Uterus (tissue), 3 donors: ENCODE measurements at regions not wholly inside any gene's neighbourhood (a gene's known extent, or its start where the extent isn't known, plus 50 kb on each side); places are given as distances from the start of the nearest gene placed in this dataset.

ENCODE experiments used
- DNase-seq, 2 donors: peaks; one replicate each; pipeline ENCODE4 v3.0.0-alpha.2; 2019 to 2020
- H3K27ac ChIP-seq, 2 donors: fragments of 200-600 bp; sonication (generic); 1 replicate in 1 of 2; 2 replicates in 1 of 2; pipeline ENCODE4 v1.5.1; 2016 to 2018
- H3K27me3 ChIP-seq, 2 donors: fragments of 200-600 bp; sonication (generic); one replicate each; pipeline ENCODE4 v1.5.1; 2018 to 2019; ENCODE audit warnings: control low read depth in 1 of 2
- H3K36me3 ChIP-seq, 2 donors: fragments of 200-600 bp; sonication (generic); one replicate each; pipeline ENCODE4 v1.5.1; 2019; ENCODE audit warnings: control low read depth in 1 of 2
- H3K4me1 ChIP-seq, 2 donors: fragments of 200-600 bp; sonication (generic); one replicate each; pipeline ENCODE4 v1.5.1; 2018 to 2019; ENCODE audit warnings: control low read depth in 1 of 2
- H3K4me3 ChIP-seq, 2 donors: fragments of 200-600 bp; sonication (generic); 1 replicate in 1 of 2; 2 replicates in 1 of 2; pipeline ENCODE4 v1.5.1; 2018 to 2019; ENCODE audit warnings: mild to moderate bottlenecking in 1 of 2
- H3K9me3 ChIP-seq, 2 donors: fragments of 200-600 bp; sonication (generic); one replicate each; pipeline ENCODE4 v1.5.1; 2019; ENCODE audit warnings: control low read depth in 1 of 2
- POLR2A ChIP-seq, 2 donors: fragments of 450-650 bp; IDR thresholded peaks; one replicate each; pipeline ENCODE4 v1.6.1; 2016; ENCODE audit warnings: antibody characterized with exemption in 2 of 2, mild to moderate bottlenecking in 1 of 2, moderate library complexity in 1 of 2
- intact Hi-C: fragments of 100-400 bp; cut with DNase I; formaldehyde crosslinking; loops from one replicate; pipeline ENCODE4 v1.15.1; 2023; ENCODE audit warnings: low total_unique reads
- TF ChIP-seq, protein P1 (sequence below), 4 experiments: fragments of 200-600 bp in 2 of 4; fragments of 450-650 bp in 2 of 4; sonication (generic) in 2 of 4; IDR thresholded peaks; one replicate each; pipeline ENCODE4 v1.5.1; 2016 to 2019; ENCODE audit warnings: antibody characterized with exemption in 4 of 4, mild to moderate bottlenecking in 2 of 4, moderate library complexity in 1 of 4
- donor health status: DM: yes; HTN: yes; CAD: no.

DNA sequence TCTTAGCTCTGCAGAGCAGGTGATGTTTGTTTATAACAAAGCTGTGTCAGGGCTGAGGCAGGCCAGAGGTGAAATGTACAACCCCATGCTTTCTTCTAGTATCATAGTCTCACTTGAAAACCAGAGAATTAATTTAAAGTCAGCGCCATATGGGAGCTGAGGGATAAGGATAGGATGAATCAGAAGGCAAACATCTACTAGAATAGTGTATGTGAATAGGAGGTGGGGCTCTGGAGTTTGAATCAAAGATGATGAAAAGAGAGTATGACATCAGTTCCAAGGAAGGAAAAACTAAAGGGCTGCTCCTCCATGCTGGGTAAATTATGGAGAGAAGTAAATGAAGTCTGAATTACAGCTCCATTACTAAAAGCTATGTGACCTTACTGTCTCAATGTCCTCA is 441.5 kb downstream of the RASEF start:
- Histone ChIP-seq H3K36me3 (no peaks in the 10 kb centered on the region), H3K4me3 (no peak overlapping the region), H3K27me3 (no peaks in the 10 kb centered on the region), H3K27ac (no peak overlapping the region), H3K4me1 (no peaks in the 10 kb centered on the region), H3K9me3 (no peaks in the 10 kb centered on the region)
- intact Hi-C loops = no loop called here
- DNase-seq = no peak
- no peak for TF ChIP-seq POLR2A (IDR thresholded peaks at IDR 0.05)
- TF ChIP-seq, protein P1, sequence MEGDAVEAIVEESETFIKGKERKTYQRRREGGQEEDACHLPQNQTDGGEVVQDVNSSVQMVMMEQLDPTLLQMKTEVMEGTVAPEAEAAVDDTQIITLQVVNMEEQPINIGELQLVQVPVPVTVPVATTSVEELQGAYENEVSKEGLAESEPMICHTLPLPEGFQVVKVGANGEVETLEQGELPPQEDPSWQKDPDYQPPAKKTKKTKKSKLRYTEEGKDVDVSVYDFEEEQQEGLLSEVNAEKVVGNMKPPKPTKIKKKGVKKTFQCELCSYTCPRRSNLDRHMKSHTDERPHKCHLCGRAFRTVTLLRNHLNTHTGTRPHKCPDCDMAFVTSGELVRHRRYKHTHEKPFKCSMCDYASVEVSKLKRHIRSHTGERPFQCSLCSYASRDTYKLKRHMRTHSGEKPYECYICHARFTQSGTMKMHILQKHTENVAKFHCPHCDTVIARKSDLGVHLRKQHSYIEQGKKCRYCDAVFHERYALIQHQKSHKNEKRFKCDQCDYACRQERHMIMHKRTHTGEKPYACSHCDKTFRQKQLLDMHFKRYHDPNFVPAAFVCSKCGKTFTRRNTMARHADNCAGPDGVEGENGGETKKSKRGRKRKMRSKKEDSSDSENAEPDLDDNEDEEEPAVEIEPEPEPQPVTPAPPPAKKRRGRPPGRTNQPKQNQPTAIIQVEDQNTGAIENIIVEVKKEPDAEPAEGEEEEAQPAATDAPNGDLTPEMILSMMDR (IDR thresholded peaks at IDR 0.05) = no peak

DNA sequence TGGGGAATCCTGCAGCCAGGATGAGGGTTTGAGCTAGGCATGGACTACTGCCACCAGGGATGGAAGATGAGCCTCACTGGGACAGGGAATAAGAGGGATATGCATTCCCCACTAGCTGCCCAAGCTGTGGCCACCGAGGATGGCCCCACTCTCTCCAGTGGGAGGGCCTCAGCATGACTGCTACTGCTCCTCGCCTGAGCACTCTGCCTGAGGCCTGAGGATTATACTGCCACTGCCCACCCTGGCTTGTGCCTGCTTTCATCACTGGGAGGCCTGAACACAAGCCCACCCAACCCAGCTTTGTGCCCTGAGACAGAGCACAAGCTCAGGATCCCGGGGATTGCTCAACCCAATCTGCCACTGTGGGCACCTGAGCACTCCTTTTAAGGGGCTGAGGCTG is 425.6 kb downstream of the RASEF start:
- Histone ChIP-seq H3K4me3 (no peak overlapping the region), H3K4me1 (no peaks in the 10 kb centered on the region), H3K27me3 (no peaks in the 10 kb centered on the region), H3K27ac (no peak overlapping the region), H3K36me3 (no peaks in the 10 kb centered on the region), H3K9me3 (no peaks in the 10 kb centered on the region)
- no peak for TF ChIP-seq POLR2A (IDR thresholded peaks at IDR 0.05)
- TF ChIP-seq, protein P1 (IDR thresholded peaks at IDR 0.05) = no peak
- no peak for DNase-seq
- intact Hi-C loops = no loop called here

DNA sequence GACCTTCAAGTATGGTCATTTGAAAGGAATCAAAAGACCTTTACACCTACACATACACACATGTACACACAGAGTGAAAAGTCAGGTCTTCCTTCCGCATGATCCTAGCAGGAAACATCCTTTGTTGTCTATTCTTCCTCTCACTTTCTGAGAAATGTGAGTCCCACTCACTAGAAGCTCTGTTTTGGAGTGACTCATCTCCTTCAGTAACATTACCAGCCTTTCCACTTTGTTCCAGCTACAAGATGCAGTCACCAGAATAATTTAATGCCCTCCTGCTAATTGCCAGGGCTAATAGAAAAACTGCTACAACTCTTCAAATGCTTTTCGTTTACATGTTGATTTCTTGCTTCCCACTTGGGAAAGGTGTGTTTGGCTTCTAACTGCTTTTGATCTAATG is 417.3 kb downstream of the RASEF start:
- H3K27me3 ChIP-seq = no peaks in the 10 kb centered on the region
- no peak for DNase-seq
- no peak overlapping the region for H3K4me3 ChIP-seq
- intact Hi-C loops = no loop called here
- H3K9me3 ChIP-seq = peaks cover 0 to 9% of the 10 kb centered on the region in 2 donors
- no peak overlapping the region for H3K27ac ChIP-seq
- no peak for TF ChIP-seq POLR2A (IDR thresholded peaks at IDR 0.05)
- TF ChIP-seq, protein P1 (IDR thresholded peaks at IDR 0.05) = no peak
- H3K4me1 ChIP-seq = no peaks in the 10 kb centered on the region
- no peaks in the 10 kb centered on the region for H3K36me3 ChIP-seq

DNA sequence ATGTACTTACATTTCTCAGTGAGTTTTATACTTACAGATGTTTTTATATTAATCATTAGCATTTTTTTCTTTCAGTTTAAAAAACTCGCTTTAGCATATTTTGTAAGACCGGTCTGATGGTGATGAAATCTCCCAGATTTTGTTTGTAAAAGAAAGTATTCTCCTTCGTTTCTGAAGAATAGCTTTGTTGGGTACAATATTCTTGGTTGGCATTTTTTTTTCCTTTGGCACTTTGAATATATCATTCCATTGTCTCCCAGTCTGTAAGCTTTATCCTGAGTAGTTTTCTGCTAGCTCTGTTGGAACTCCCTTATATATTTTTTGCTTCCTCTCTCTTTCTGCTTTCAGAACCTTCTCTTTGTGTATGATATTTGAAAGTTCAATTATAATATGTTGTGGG is 412.6 kb downstream of the RASEF start:
- no peak overlapping the region for H3K4me3 ChIP-seq
- H3K4me1 ChIP-seq = no peaks in the 10 kb centered on the region
- no peaks in the 10 kb centered on the region for H3K27me3 ChIP-seq
- H3K27ac ChIP-seq = no peak overlapping the region
- TF ChIP-seq POLR2A (IDR thresholded peaks at IDR 0.05) = no peak
- TF ChIP-seq, protein P1 (IDR thresholded peaks at IDR 0.05) = no peak
- intact Hi-C loops = no loop called here
- DNase-seq = no peak
- H3K9me3 ChIP-seq = peaks cover 0 to 14% of the 10 kb centered on the region in 2 donors
- H3K36me3 ChIP-seq = no peaks in the 10 kb centered on the region

DNA sequence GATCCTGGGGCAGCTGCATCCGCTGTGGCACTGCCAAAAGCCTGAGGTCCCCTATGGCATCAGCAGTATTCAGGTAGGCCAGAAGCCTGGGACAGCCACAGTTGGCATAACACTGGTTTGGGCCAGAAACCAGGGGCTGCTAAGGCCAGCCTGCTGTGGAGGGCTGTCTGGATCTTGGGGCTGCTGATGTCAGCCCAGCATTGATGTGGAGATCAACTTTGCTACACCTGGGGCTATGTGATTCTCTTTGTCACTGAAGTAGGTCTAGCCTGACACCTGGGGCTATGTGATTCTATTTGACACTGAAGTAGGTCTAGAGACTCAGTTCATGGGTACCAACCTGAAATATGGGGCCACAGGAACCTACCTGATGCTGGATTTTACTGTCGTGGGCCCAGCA is 411.5 kb downstream of the RASEF start:
- Histone ChIP-seq H3K4me1 (no peaks in the 10 kb centered on the region), H3K27me3 (no peaks in the 10 kb centered on the region), H3K27ac (no peak overlapping the region), H3K36me3 (no peaks in the 10 kb centered on the region), H3K4me3 (no peak overlapping the region), H3K9me3 (peaks cover 0 to 14% of the 10 kb centered on the region in 2 donors)
- no peak for DNase-seq
- intact Hi-C loops = no loop called here
- TF ChIP-seq, protein P1 (IDR thresholded peaks at IDR 0.05) = no peak
- TF ChIP-seq POLR2A (IDR thresholded peaks at IDR 0.05) = no peak
